CD14-positive monocyte (primary cell): ENCODE measurements at regions not wholly inside any gene's neighbourhood (a gene's known extent, or its start where the extent isn't known, plus 50 kb on each side); places are given as distances from the start of the nearest gene placed in this dataset.

ENCODE experiments used
- DNase-seq, 3 donors: peaks; one replicate each; pipeline ENCODE4 v3.0.0-alpha.2; 2011 to 2022
- H2AFZ ChIP-seq: 2 replicates; pipeline ENCODE4 v1.6.0; 2012; ENCODE audit warnings: mild to moderate bottlenecking, low read depth, low read length, inconsistent platforms; ENCODE audit not compliant: insufficient read depth, poor library complexity, severe bottlenecking
- H3K27ac ChIP-seq, 2 donors: 1 replicate in 1 of 2; 2 replicates in 1 of 2; pipeline ENCODE4 v1.5.1; 2012 to 2013; ENCODE audit warnings: low read length in 2 of 2, control low read depth in 1 of 2, inconsistent platforms in 1 of 2, low read depth in 1 of 2, mild to moderate bottlenecking in 1 of 2
- H3K27me3 ChIP-seq, 2 donors: one replicate each; pipeline versions ENCODE4 v1.6.0 to v1.6.1; 2011 to 2013; ENCODE audit warnings: low read length in 2 of 2; ENCODE audit not compliant: control insufficient read depth in 2 of 2, insufficient read depth in 2 of 2
- H3K36me3 ChIP-seq, 2 donors: replicated peaks in 1 of 2; 1 replicate in 1 of 2; 2 replicates in 1 of 2; pipeline versions ENCODE4 v1.5.1 to v1.6.1; 2012 to 2013; ENCODE audit warnings: low read length in 2 of 2, control low read depth in 1 of 2, inconsistent platforms in 1 of 2, mild to moderate bottlenecking in 1 of 2; ENCODE audit not compliant: insufficient read depth in 2 of 2, control insufficient read depth in 1 of 2
- H3K4me1 ChIP-seq, 2 donors: 1 replicate in 1 of 2; 2 replicates in 1 of 2; pipeline versions ENCODE4 v1.5.1 to v1.6.1; 2012 to 2013; ENCODE audit warnings: low read length in 2 of 2, control low read depth in 1 of 2, inconsistent platforms in 1 of 2, mild to moderate bottlenecking in 1 of 2, moderate library complexity in 1 of 2; ENCODE audit not compliant: insufficient read depth in 2 of 2, control insufficient read depth in 1 of 2
- H3K4me2 ChIP-seq: replicated peaks from 2 replicates; pipeline ENCODE3; 2012; ENCODE audit warnings: low read length, moderate library complexity, mild to moderate bottlenecking; ENCODE audit not compliant: poor library complexity, severe bottlenecking; ENCODE audit errors: extremely low read depth
- H3K4me3 ChIP-seq, 3 experiments: fragments of 200-600 bp in 1 of 3; sonication (generic) in 1 of 3; replicated peaks in 1 of 3; 1 replicate in 2 of 3; 2 replicates in 1 of 3; pipeline ENCODE4 v1.5.1; 2011 to 2013; ENCODE audit warnings: low read length in 3 of 3, mild to moderate bottlenecking in 3 of 3, control low read depth in 2 of 3, low read depth in 2 of 3, inconsistent platforms in 1 of 3, moderate library complexity in 1 of 3
- H3K79me2 ChIP-seq: 2 replicates; pipeline ENCODE4 v1.6.0; 2012; ENCODE audit warnings: mild to moderate bottlenecking, control low read depth, inconsistent platforms, low read length, moderate library complexity; ENCODE audit not compliant: insufficient read depth
- H3K9ac ChIP-seq: 2 replicates; pipeline ENCODE4 v1.6.0; 2017; ENCODE audit warnings: low read length, mild to moderate bottlenecking; ENCODE audit not compliant: insufficient read depth, poor library complexity, severe bottlenecking
- H3K9me3 ChIP-seq, 2 donors: replicated peaks in 1 of 2; 1 replicate in 1 of 2; 2 replicates in 1 of 2; pipeline versions ENCODE4 v1.5.1 to v1.6.1; 2012 to 2013; ENCODE audit warnings: low read length in 2 of 2, control low read depth in 1 of 2; ENCODE audit not compliant: control insufficient read depth in 1 of 2, insufficient read depth in 1 of 2
- H4K20me1 ChIP-seq: 2 replicates; pipeline ENCODE4 v1.6.0; 2012; ENCODE audit warnings: mild to moderate bottlenecking, low read length, control low read depth, moderate library complexity; ENCODE audit not compliant: insufficient read depth
- H3K27ac Mint-ChIP-seq, 7 donors: one replicate each; pipeline ENCODE4 v1.8.0; 2020; ENCODE audit warnings: mild to moderate bottlenecking in 7 of 7, mixed read lengths in 7 of 7, moderate library complexity in 6 of 7, inconsistent platforms in 2 of 7
- H3K27me3 Mint-ChIP-seq, 3 donors: one replicate each; pipeline ENCODE4 v1.8.0; 2021 to 2022; ENCODE audit warnings: low read depth in 3 of 3, mild to moderate bottlenecking in 3 of 3, mixed read lengths in 3 of 3, moderate library complexity in 3 of 3, inconsistent platforms in 1 of 3
- H3K36me3 Mint-ChIP-seq, 2 donors: one replicate each; pipeline ENCODE4 v1.8.0; 2020; ENCODE audit warnings: mixed read lengths in 2 of 2, inconsistent platforms in 1 of 2, mild to moderate bottlenecking in 1 of 2
- H3K4me1 Mint-ChIP-seq: one replicate; pipeline ENCODE4 v1.8.0; 2020; ENCODE audit warnings: mild to moderate bottlenecking, mixed read lengths
- H3K4me3 Mint-ChIP-seq, 2 donors: one replicate each; pipeline ENCODE4 v1.8.0; 2020; ENCODE audit warnings: mild to moderate bottlenecking in 2 of 2, mixed read lengths in 2 of 2, moderate library complexity in 1 of 2
- H3K9me3 Mint-ChIP-seq, 7 donors: one replicate each; pipeline ENCODE4 v1.8.0; 2020 to 2022; ENCODE audit warnings: mixed read lengths in 7 of 7, mild to moderate bottlenecking in 6 of 7, moderate library complexity in 6 of 7, inconsistent platforms in 2 of 7
- CTCF ChIP-seq: fragments of 200-600 bp; IDR thresholded peaks from one replicate; pipeline ENCODE4 v1.8.0; 2022; ENCODE audit warnings: antibody characterized with exemption, mild to moderate bottlenecking
- WGBS: methylation state at CpG from one replicate; pipeline ENCODE4 v1.1.5; 2013; ENCODE audit warnings: missing lambda C conversion rate; ENCODE audit not compliant: insufficient coverage; 5-methylcytosine and 5-hydroxymethylcytosine counted together
- intact Hi-C, 2 donors: fragments of 100-400 bp; cut with micrococcal nuclease; formaldehyde crosslinking; loops; one replicate each; pipeline versions ENCODE4 v1.15.0 to v1.15.1; 2023

- no peak for TF ChIP-seq CTCF
- H4K20me1 ChIP-seq, result no peaks in the 10 kb centered on the region
- Mint-ChIP-seq H3K4me1 (no peaks in the 10 kb centered on the region), H3K4me3 (no peak overlapping the region), H3K27me3 (peaks cover 0 to 2% (median 0%) of the 10 kb centered on the region in 3 donors), H3K9me3 (peaks cover 3 to 7% (median 5%) of the 10 kb centered on the region in 7 donors), H3K36me3 (no peaks in the 10 kb centered on the region), H3K27ac (peak overlapping the region in 1 of 7 donors; percentile 52)
- intact Hi-C loops, result no loop called here
- no peaks in the 10 kb centered on the region for H3K27me3 ChIP-seq
- no peaks in the 10 kb centered on the region for H3K4me1 ChIP-seq
- WGBS, result 100% methylated on average over 6 of the region's 6 CpGs
- no peak for DNase-seq
- no peak overlapping the region for H3K27ac ChIP-seq
- no peaks in the 10 kb centered on the region for H3K36me3 ChIP-seq
- H3K9me3 ChIP-seq, result no peaks in the 10 kb centered on the region
- no peak overlapping the region for H3K4me3 ChIP-seq
- no peak overlapping the region for H3K9ac ChIP-seq
- no peaks in the 10 kb centered on the region for H3K79me2 ChIP-seq
- no peak overlapping the region for H2AFZ ChIP-seq
- no peak overlapping the region for H3K4me2 ChIP-seq
Measured at GRCh38 chr5:40165106-40165788, 514.5 kb upstream of the PTGER4 start.

DNA sequence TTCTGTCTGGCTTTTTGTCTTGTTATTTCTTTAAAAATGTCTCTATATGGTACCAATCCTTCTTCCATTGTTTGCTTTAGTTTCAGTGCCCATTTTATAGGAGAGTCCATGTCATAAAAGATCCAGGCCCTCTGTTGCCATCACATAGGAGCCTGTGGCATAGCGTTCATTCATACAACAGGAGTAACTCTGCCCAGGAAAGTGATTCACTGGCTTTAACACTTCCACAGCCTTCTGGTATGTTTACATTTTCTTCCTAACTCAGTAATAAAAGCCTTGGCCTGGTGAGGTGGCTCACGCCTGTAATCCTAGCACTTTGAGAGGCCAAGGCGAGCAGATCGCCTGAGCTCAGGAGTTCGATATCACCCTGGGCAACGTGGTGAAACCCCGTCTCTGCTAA, 519.3 kb upstream of the PTGER4 start:
- DNase-seq, result no peak
- no peaks in the 10 kb centered on the region for H3K27me3 ChIP-seq
- TF ChIP-seq CTCF, result no peak
- 97% methylated on average over 7 of the region's 7 CpGs for WGBS
- no peak overlapping the region for H3K27ac ChIP-seq
- no peak overlapping the region for H3K27ac Mint-ChIP-seq
- H3K4me2 ChIP-seq, result no peak overlapping the region
- no peaks in the 10 kb centered on the region for H3K27me3 Mint-ChIP-seq
- H3K4me3 Mint-ChIP-seq, result no peak overlapping the region
- peaks cover 3 to 13% (median 7%) of the 10 kb centered on the region in 7 donors for H3K9me3 Mint-ChIP-seq
- no peaks in the 10 kb centered on the region for H3K4me1 ChIP-seq
- H3K36me3 ChIP-seq, result no peaks in the 10 kb centered on the region
- H3K36me3 Mint-ChIP-seq, result no peaks in the 10 kb centered on the region
- no peak overlapping the region for H3K9ac ChIP-seq
- no peak overlapping the region for H2AFZ ChIP-seq
- intact Hi-C loops, result no loop called here
- H3K4me1 Mint-ChIP-seq, result no peaks in the 10 kb centered on the region
- H3K79me2 ChIP-seq, result no peaks in the 10 kb centered on the region
- no peaks in the 10 kb centered on the region for H4K20me1 ChIP-seq
- H3K9me3 ChIP-seq, result no peaks in the 10 kb centered on the region
- H3K4me3 ChIP-seq, result no peak overlapping the region
